ENCODE measurements at regions not wholly inside any gene's neighbourhood (a gene's known extent, or its start where the extent isn't known, plus 50 kb on each side); places are given as distances from the start of the nearest gene placed in this dataset.

- intact Hi-C loops (cut with micrococcal nuclease; ENCODE audit: unreplicated experiment) (no loop called here), in situ Hi-C loops (cut with HindIII; ENCODE audit: extremely low pct_ligation_motif_present, low pct_unique_long_range_greater_than_20kb) (no loop called here)
- POLR2A ChIA-PET: no interaction called here
- CTCF ChIA-PET (ENCODE audit: low intra/inter-chr PET ratio, low total read pairs): no interaction called here
- H4K20me1 ChIP-seq (ENCODE audit: insufficient read depth, low read length): no peaks in the 10 kb centered on the region
- no peak overlapping the region for H3K4me3 ChIP-seq (replicated peaks in 1 of 3; ENCODE audit: insufficient read depth in 1 of 3, low read depth in 2 of 3, low read length in 3 of 3)
- no peak for DNase-seq (ENCODE audit: low spot score)
- no peaks in the 10 kb centered on the region for H3K27me3 ChIP-seq (ENCODE audit: control insufficient read depth in 1 of 2, insufficient read depth in 2 of 2, low read length in 2 of 2)
- TF ChIP-seq PRDM15 (CRISPR knock-in tag; IDR thresholded peaks at IDR 0.05) (no peak), SP1 (IDR thresholded peaks at IDR 0.05) (no peak), SP1 (CRISPR knock-in tag; IDR thresholded peaks at IDR 0.05) (no peak), MNT (IDR thresholded peaks at IDR 0.05) (peak; percentile 45)
- no TSS peak for BruUV-seq (replicated peaks)
- H3K27ac ChIP-seq (ENCODE audit: extremely low read length, insufficient read depth, low read length): no peak overlapping the region
- H2AFZ ChIP-seq (ENCODE audit: low read length): no peak overlapping the region
- H3K4me1 ChIP-seq (ENCODE audit: insufficient read depth, low read length): no peaks in the 10 kb centered on the region
- H3K9ac ChIP-seq (ENCODE audit: insufficient read depth, low read depth, low read length): no peak overlapping the region
- no peak for FAIRE-seq
- no peaks in the 10 kb centered on the region for H3K36me3 ChIP-seq (replicated peaks in 1 of 2; ENCODE audit: control insufficient read depth in 1 of 2, insufficient read depth in 2 of 2, low read length in 2 of 2)
- 24% methylated on average over 4 of the region's 4 CpGs for WGBS (ENCODE audit: low lambda C conversion rate)
- no peaks in the 10 kb centered on the region for H3K9me3 ChIP-seq (ENCODE audit: low read length)
- H3K4me2 ChIP-seq (ENCODE audit: low read depth, low read length): no peak overlapping the region
- ATAC-seq: no peak
- no peaks in the 10 kb centered on the region for H3K79me2 ChIP-seq (ENCODE audit: insufficient read depth, low read length)
Measured at GRCh38 chr6:14408446-14408845, 290.9 kb downstream of the CD83 start.

GRCh38 chr6:14412026-14412425 is 294.5 kb downstream of the CD83 start:
- 0% methylated on average over 2 of the region's 2 CpGs for WGBS (ENCODE audit: low lambda C conversion rate)
- no peak overlapping the region for H3K27ac ChIP-seq (ENCODE audit: extremely low read length, insufficient read depth, low read length)
- H3K27me3 ChIP-seq (ENCODE audit: control insufficient read depth in 1 of 2, insufficient read depth in 2 of 2, low read length in 2 of 2): no peaks in the 10 kb centered on the region
- no peak for DNase-seq (ENCODE audit: low spot score)
- ChIA-PET CTCF (ENCODE audit: low intra/inter-chr PET ratio, low total read pairs) (no interaction called here), POLR2A (no interaction called here)
- no peak overlapping the region for H3K4me2 ChIP-seq (ENCODE audit: low read depth, low read length)
- no TSS peak for BruUV-seq (replicated peaks)
- H4K20me1 ChIP-seq (ENCODE audit: insufficient read depth, low read length): no peaks in the 10 kb centered on the region
- no peaks in the 10 kb centered on the region for H3K36me3 ChIP-seq (replicated peaks in 1 of 2; ENCODE audit: control insufficient read depth in 1 of 2, insufficient read depth in 2 of 2, low read length in 2 of 2)
- in situ Hi-C loops (cut with HindIII; ENCODE audit: extremely low pct_ligation_motif_present, low pct_unique_long_range_greater_than_20kb) (no loop called here), intact Hi-C loops (cut with micrococcal nuclease; ENCODE audit: unreplicated experiment) (no loop called here)
- no peak overlapping the region for H2AFZ ChIP-seq (ENCODE audit: low read length)
- H3K9ac ChIP-seq (ENCODE audit: insufficient read depth, low read depth, low read length): no peak overlapping the region
- H3K4me3 ChIP-seq (replicated peaks in 1 of 3; ENCODE audit: insufficient read depth in 1 of 3, low read depth in 2 of 3, low read length in 3 of 3): no peak overlapping the region
- FAIRE-seq: no peak
- no peaks in the 10 kb centered on the region for H3K79me2 ChIP-seq (ENCODE audit: insufficient read depth, low read length)
- no peaks in the 10 kb centered on the region for H3K9me3 ChIP-seq (ENCODE audit: low read length)
- ATAC-seq: no peak
- no peaks in the 10 kb centered on the region for H3K4me1 ChIP-seq (ENCODE audit: insufficient read depth, low read length)
- TF ChIP-seq ZIK1 (CRISPR knock-in tag; IDR thresholded peaks at IDR 0.05; ENCODE audit: borderline replicate concordance, low read depth) (no peak), ZNF30 (CRISPR knock-in tag; IDR thresholded peaks at IDR 0.05) (no peak), SYNCRIP (IDR thresholded peaks at IDR 0.05; ENCODE audit: insufficient read depth, low read depth, low read length) (no peak), ZNF260 (CRISPR knock-in tag; IDR thresholded peaks at IDR 0.05; ENCODE audit: borderline replicate concordance, low read depth) (no peak), CEBPB (IDR thresholded peaks at IDR 0.05; ENCODE audit: borderline replicate concordance, low read depth, low read length) (no peak), LBX2 (CRISPR knock-in tag; IDR thresholded peaks at IDR 0.05; ENCODE audit: borderline replicate concordance) (no peak), NFYC (CRISPR knock-in tag; IDR thresholded peaks at IDR 0.05) (no peak), ARNT2 (CRISPR knock-in tag; IDR thresholded peaks at IDR 0.05; ENCODE audit: low read depth) (no peak), THYN1 (CRISPR knock-in tag; IDR thresholded peaks at IDR 0.05; ENCODE audit: borderline replicate concordance, low read depth) (no peak), ZNF816 (CRISPR knock-in tag; IDR thresholded peaks at IDR 0.05; ENCODE audit: borderline replicate concordance) (no peak)

Measured in HepG2 (cell line).